Upper lobe of right lung (tissue), 1 donor: ENCODE measurements at regions not wholly inside any gene's neighbourhood (a gene's known extent, or its start where the extent isn't known, plus 50 kb on each side); places are given as distances from the start of the nearest gene placed in this dataset.
A peak's percentile ranks its signal among the peaks of the same experiment; 100 is the strongest.

Experiments
- ATAC-seq: fragments of 200-7000 bp; cut with Tn5 transposase; one replicate; pipeline ENCODE4 v1.9.1; 2020; ENCODE audit warnings: mild to moderate bottlenecking, moderate library complexity
- DNase-seq: peaks from one replicate; pipeline ENCODE4 v3.0.0-alpha.2; 2020
- H3K27ac ChIP-seq: fragments of 200-600 bp; one replicate; pipeline ENCODE4 v1.8.0; 2022
- H3K27me3 ChIP-seq: fragments of 200-600 bp; one replicate; pipeline ENCODE4 v1.8.0; 2022; ENCODE audit warnings: mild to moderate bottlenecking
- H3K36me3 ChIP-seq: fragments of 200-600 bp; one replicate; pipeline ENCODE4 v1.8.0; 2022
- H3K4me1 ChIP-seq: fragments of 200-600 bp; one replicate; pipeline ENCODE4 v1.8.0; 2022
- H3K4me3 ChIP-seq: fragments of 200-600 bp; one replicate; pipeline ENCODE4 v1.8.0; 2022; ENCODE audit warnings: mild to moderate bottlenecking
- H3K9me3 ChIP-seq: fragments of 200-600 bp; one replicate; pipeline ENCODE4 v1.8.0; 2022
- CTCF ChIP-seq: fragments of 200-600 bp; IDR thresholded peaks from one replicate; pipeline ENCODE4 v1.8.0; 2022; ENCODE audit warnings: antibody characterized with exemption
- intact Hi-C: fragments of 100-400 bp; cut with DNase I; formaldehyde crosslinking; loops from one replicate; pipeline ENCODE4 v1.11.0; 2022
- donor health status: DM: no; HTN: yes; CAD: no; lungs with severe emphysema.

GRCh38 chr11:121944556-121945230 is 171.3 kb downstream of the BLID start:
- intact Hi-C loops: no loop called here
- peak; percentile 56 for ATAC-seq
- no peaks in the 10 kb centered on the region for H3K9me3 ChIP-seq

DNA sequence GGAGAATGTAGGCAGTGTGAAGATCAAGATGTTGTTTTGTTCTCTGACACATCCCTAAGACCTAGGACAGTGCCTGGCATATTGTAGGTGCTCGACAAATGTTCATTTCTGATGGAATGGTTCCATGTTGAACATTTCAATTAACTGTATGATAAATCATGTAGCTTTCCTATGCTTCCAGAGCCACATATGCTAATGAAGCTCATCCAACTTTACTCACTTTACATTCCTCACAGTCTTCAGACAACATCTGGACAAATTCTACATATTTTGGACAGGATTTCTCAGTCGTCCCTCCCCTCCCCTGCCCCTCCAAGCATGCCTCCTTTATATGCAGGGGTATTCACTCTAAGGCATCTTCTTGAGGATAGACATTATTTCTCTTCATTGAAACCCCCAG is 177.9 kb downstream of the BLID start:
- DNase-seq: no peak
- Histone ChIP-seq H3K27ac (no peak overlapping the region), H3K9me3 (no peaks in the 10 kb centered on the region), H3K27me3 (no peaks in the 10 kb centered on the region), H3K36me3 (no peaks in the 10 kb centered on the region), H3K4me3 (no peak overlapping the region), H3K4me1 (no peaks in the 10 kb centered on the region)
- no peak for ATAC-seq
- intact Hi-C loops: no loop called here
- TF ChIP-seq CTCF: no peak

More at GRCh38 chr11:121944556-121945230, 171.3 kb downstream of the BLID start:
- H3K36me3 ChIP-seq: no peaks in the 10 kb centered on the region
- DNase-seq: no peak
- no peaks in the 10 kb centered on the region for H3K27me3 ChIP-seq
- no peak overlapping the region for H3K4me3 ChIP-seq
- no peak for TF ChIP-seq CTCF
- no peak overlapping the region for H3K27ac ChIP-seq
- H3K4me1 ChIP-seq: no peaks in the 10 kb centered on the region

DNA sequence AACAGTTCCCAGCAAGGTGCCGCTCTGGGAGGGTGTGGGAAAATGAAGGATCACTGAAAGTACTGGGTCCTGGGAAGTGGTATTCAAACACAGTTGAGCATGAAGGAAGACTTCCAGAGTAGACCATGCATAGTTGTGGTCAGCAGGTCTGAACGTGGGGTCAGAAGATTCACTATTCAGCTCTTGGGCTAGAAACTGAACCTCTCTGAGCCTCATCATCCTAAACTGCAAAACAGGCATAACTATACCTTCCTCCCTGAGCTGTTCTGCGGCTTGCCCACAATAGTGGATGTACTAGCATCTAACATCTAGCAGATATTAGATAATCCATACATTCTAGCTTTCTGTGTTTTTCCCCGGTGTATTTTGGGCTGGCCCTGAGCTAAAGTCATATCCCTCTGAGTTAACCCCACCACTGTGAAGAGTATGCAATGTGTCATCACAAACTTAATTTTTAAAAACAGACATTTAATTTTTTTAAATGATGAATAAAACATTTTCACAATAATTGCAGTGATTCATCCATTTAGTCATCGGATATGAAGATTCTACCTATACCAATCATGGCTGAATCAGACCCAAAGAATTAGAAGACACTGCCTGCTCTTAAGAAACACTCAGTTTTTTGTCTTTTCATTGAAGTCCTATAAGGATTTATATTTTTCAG is 179.1 kb downstream of the BLID start:
- DNase-seq: no peak
- Histone ChIP-seq H3K4me3 (no peak overlapping the region), H3K27me3 (no peaks in the 10 kb centered on the region), H3K9me3 (no peaks in the 10 kb centered on the region), H3K27ac (no peak overlapping the region), H3K36me3 (no peaks in the 10 kb centered on the region), H3K4me1 (no peaks in the 10 kb centered on the region)
- TF ChIP-seq CTCF: no peak
- intact Hi-C loops: no loop called here
- no peak for ATAC-seq

GRCh38 chr11:121936370-121936769 is 179.6 kb downstream of the BLID start:
- Histone ChIP-seq H3K36me3 (no peaks in the 10 kb centered on the region), H3K9me3 (no peaks in the 10 kb centered on the region), H3K4me1 (no peaks in the 10 kb centered on the region), H3K4me3 (no peak overlapping the region), H3K27me3 (no peaks in the 10 kb centered on the region), H3K27ac (no peak overlapping the region)
- ATAC-seq (no peak), DNase-seq (no peak)
- TF ChIP-seq CTCF: no peak
- intact Hi-C loops: no loop called here

DNA sequence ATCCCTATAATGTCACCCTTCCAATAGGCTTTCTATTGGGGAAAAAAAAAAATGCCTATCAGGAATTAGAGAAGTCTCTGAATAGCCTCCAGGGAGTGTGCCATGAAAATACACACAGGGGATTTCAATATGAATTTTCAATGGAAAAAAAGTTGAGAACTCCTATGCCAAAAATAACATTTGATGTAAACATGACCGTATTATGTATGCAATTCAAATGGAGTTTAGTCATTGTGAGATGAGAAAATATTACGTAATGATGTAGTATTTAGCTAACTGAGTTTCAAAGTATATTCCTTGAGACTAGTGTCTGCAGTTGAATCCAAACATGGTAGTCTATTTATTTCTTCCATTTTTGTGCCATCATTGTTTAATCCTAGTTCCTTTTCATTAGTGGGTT is 182.3 kb downstream of the BLID start:
- Histone ChIP-seq H3K27ac (no peak overlapping the region), H3K4me3 (no peak overlapping the region), H3K36me3 (no peaks in the 10 kb centered on the region), H3K27me3 (no peaks in the 10 kb centered on the region), H3K4me1 (peaks cover 11% of the 10 kb centered on the region), H3K9me3 (no peaks in the 10 kb centered on the region)
- DNase-seq (no peak), ATAC-seq (no peak)
- intact Hi-C loops: no loop called here
- TF ChIP-seq CTCF: no peak
